ENCODE measurements at regions not wholly inside any gene's neighbourhood (a gene's known extent, or its start where the extent isn't known, plus 50 kb on each side); places are given as distances from the start of the nearest gene placed in this dataset.

- TF ChIP-seq REST (IDR thresholded peaks at IDR 0.05; ENCODE audit: insufficient read depth in 1 of 2, low read depth in 2 of 2, low read length in 2 of 2) (no peak), TAF1 (IDR thresholded peaks at IDR 0.05; ENCODE audit: borderline replicate concordance, insufficient read depth, low read length) (no peak), POLR2AphosphoS5 (IDR thresholded peaks at IDR 0.05; ENCODE audit: low read depth, low read length) (no peak), FOXP2 (optimal IDR thresholded peaks at IDR 0.05; ENCODE audit: borderline replicate concordance, extremely low read depth, extremely low read length, insufficient read depth) (no peak), SIN3A (IDR thresholded peaks at IDR 0.05; ENCODE audit: borderline replicate concordance, insufficient read depth, low read length) (no peak)
Observed at GRCh38 chr21:22125581-22125980, 1127.4 kb downstream of the NCAM2 start.
